Endothelial cell of umbilical vein (primary cell): ENCODE measurements at regions not wholly inside any gene's neighbourhood (a gene's known extent, or its start where the extent isn't known, plus 50 kb on each side); places are given as distances from the start of the nearest gene placed in this dataset.

Experiments used
- BruUV-seq: library from RNA; stranded (reverse); fragments of 400-500 nt; replicated peaks from 2 replicates; lab custom pipeline; 2021; lab: Mats Ljungman, UMichigan
- CTCF ChIA-PET: fragments of 300-600, 350-600 bp; sonication (Branson Sonifier 250); formaldehyde crosslinking; loops from one replicate; lab custom pipeline; 2021; ENCODE audit warnings: antibody characterized with exemption, inconsistent platforms; lab: Charles Lee
- POLR2A ChIA-PET: fragments of 300-600, 350-600 bp; sonication (Branson Sonifier 250); formaldehyde crosslinking; loops from one replicate; lab custom pipeline; 2021; ENCODE audit warnings: antibody characterized with exemption, inconsistent platforms; lab: Charles Lee
- DNase-seq: peaks from one replicate; pipeline ENCODE4 v3.0.0-alpha.2; 2011; ENCODE audit warnings: low read depth, low spot score
- FAIRE-seq: peaks from 2 replicates; lab custom pipeline; 2011; peaks lifted over from hg19 to GRCh38; lab: Jason Lieb, UNC
- H2AFZ ChIP-seq: 2 replicates; pipeline ENCODE4 v1.6.0; 2012; ENCODE audit warnings: low read depth, low read length, control low read depth, inconsistent platforms
- H3K27ac ChIP-seq: 2 replicates; pipeline ENCODE4 v1.5.1; 2011; ENCODE audit warnings: low read depth, mild to moderate bottlenecking, control low read depth, low read length, moderate library complexity; ENCODE audit not compliant: insufficient read depth
- H3K27me3 ChIP-seq, 2 experiments: 2 replicates each; pipeline versions ENCODE4 v1.6.0 to v1.6.1; 2011; ENCODE audit warnings: low read length in 2 of 2, mixed read lengths in 1 of 2; ENCODE audit not compliant: control insufficient read depth in 2 of 2, insufficient read depth in 2 of 2
- H3K36me3 ChIP-seq, 2 experiments: 2 replicates in 1 of 2; 3 replicates in 1 of 2; pipeline ENCODE4 v1.5.1; 2011; ENCODE audit warnings: low read length in 2 of 2, mild to moderate bottlenecking in 1 of 2, moderate library complexity in 1 of 2; ENCODE audit not compliant: control insufficient read depth in 2 of 2, insufficient read depth in 2 of 2; ENCODE audit errors: extremely low read depth in 1 of 2
- H3K4me1 ChIP-seq: 3 replicates; pipeline ENCODE4 v1.5.1; 2011; ENCODE audit warnings: mild to moderate bottlenecking, low read length; ENCODE audit not compliant: control insufficient read depth, insufficient read depth; ENCODE audit errors: extremely low read depth
- H3K4me2 ChIP-seq: 2 replicates; pipeline ENCODE4 v1.6.1; 2011; ENCODE audit warnings: low read length, control low read depth, mixed read lengths; ENCODE audit not compliant: insufficient read depth
- H3K4me3 ChIP-seq, 3 experiments: fragments of 200-600 bp in 1 of 3; sonication (generic), shearing (Covaris generic) in 1 of 3; replicated peaks in 1 of 3; 2 replicates each; pipeline ENCODE4 v1.5.1; 2011 to 2016; ENCODE audit warnings: control low read depth in 3 of 3, low read length in 3 of 3, mild to moderate bottlenecking in 2 of 3, inconsistent platforms in 1 of 3, low read depth in 1 of 3, moderate library complexity in 1 of 3; ENCODE audit not compliant: insufficient read depth in 1 of 3
- H3K79me2 ChIP-seq: 2 replicates; pipeline ENCODE4 v1.6.0; 2012; ENCODE audit warnings: low read length, inconsistent platforms; ENCODE audit not compliant: control insufficient read depth, insufficient read depth
- H3K9ac ChIP-seq: replicated peaks from 2 replicates; pipeline ENCODE3; 2011; ENCODE audit warnings: low read length, control low read depth; ENCODE audit not compliant: insufficient read depth; ENCODE audit errors: extremely low read depth
- H3K9me1 ChIP-seq: replicated peaks from 3 replicates; pipeline ENCODE4 v1.6.0; 2011; ENCODE audit warnings: mild to moderate bottlenecking, low read length; ENCODE audit not compliant: control insufficient read depth, insufficient read depth; ENCODE audit errors: extremely low read depth
- H3K9me3 ChIP-seq: replicated peaks from 2 replicates; pipeline ENCODE4 v1.5.1; 2012; ENCODE audit warnings: low read length, inconsistent platforms; ENCODE audit not compliant: control insufficient read depth, insufficient read depth
- H4K20me1 ChIP-seq: replicated peaks from 2 replicates; pipeline ENCODE3; 2011; ENCODE audit warnings: mild to moderate bottlenecking, low read length; ENCODE audit not compliant: control insufficient read depth, insufficient read depth; ENCODE audit errors: extremely low read depth
- GATA2 ChIP-seq: IDR thresholded peaks from 2 replicates; pipeline ENCODE4 v1.7.0; 2011; ENCODE audit warnings: low read depth, mild to moderate bottlenecking, moderate library complexity, mixed read lengths, low read length; ENCODE audit not compliant: insufficient read length, insufficient read depth
- MYC ChIP-seq: IDR thresholded peaks from one replicate; pipeline ENCODE4 v1.6.1; 2011; ENCODE audit warnings: mild to moderate bottlenecking, low read depth, low read length
- POLR2A ChIP-seq: IDR thresholded peaks from 2 replicates; pipeline ENCODE4 v1.6.1; 2012; ENCODE audit warnings: low read depth, mild to moderate bottlenecking, control low read depth, low read length
- dilution Hi-C: fragments of 300-500 bp; cut with MboI; formaldehyde crosslinking; loops from one replicate; pipeline ENCODE4 v1.15.0; 2019; ENCODE audit warnings: low sequenced_read_pairs; ENCODE audit not compliant: extremely low pct_ligation_motif_present
- intact Hi-C: fragments of 100-400 bp; cut with micrococcal nuclease; formaldehyde crosslinking; loops from one replicate; pipeline ENCODE4 v1.10.0; 2022

- CTCF ChIA-PET: no interaction called here
These were observed 559.0 kb upstream of the SLC10A2 start for GRCh38 chr13:103625194-103625593.

GRCh38 chr13:103618151-103618550, 551.9 kb upstream of the SLC10A2 start:
- H2AFZ ChIP-seq: no peak overlapping the region
- H3K27me3 ChIP-seq: no peaks in the 10 kb centered on the region
- H3K9ac ChIP-seq: no peak overlapping the region
- no peaks in the 10 kb centered on the region for H3K9me3 ChIP-seq
- ChIA-PET CTCF (no interaction called here), POLR2A (no interaction called here)
- H3K27ac ChIP-seq: no peak overlapping the region
- DNase-seq (no peak), FAIRE-seq (no peak)
- no peak overlapping the region for H3K4me2 ChIP-seq
- no peaks in the 10 kb centered on the region for H4K20me1 ChIP-seq
- BruUV-seq: no TSS peak
- no peaks in the 10 kb centered on the region for H3K4me1 ChIP-seq
- no peaks in the 10 kb centered on the region for H3K9me1 ChIP-seq
- no peaks in the 10 kb centered on the region for H3K36me3 ChIP-seq
- H3K79me2 ChIP-seq: no peaks in the 10 kb centered on the region
- dilution Hi-C loops (no loop called here), intact Hi-C loops (no loop called here)
- no peak overlapping the region for H3K4me3 ChIP-seq
- no peak for TF ChIP-seq GATA2

More at GRCh38 chr13:103625194-103625593, 559.0 kb upstream of the SLC10A2 start:
- BruUV-seq: no TSS peak
- Histone ChIP-seq H3K4me3 (no peak overlapping the region), H3K4me1 (no peaks in the 10 kb centered on the region), H3K9me3 (peaks cover 2% of the 10 kb centered on the region), H3K4me2 (no peak overlapping the region), H4K20me1 (no peaks in the 10 kb centered on the region), H3K27me3 (no peaks in the 10 kb centered on the region), H3K9ac (no peak overlapping the region), H3K36me3 (no peaks in the 10 kb centered on the region), H3K79me2 (no peaks in the 10 kb centered on the region), H3K9me1 (no peaks in the 10 kb centered on the region), H3K27ac (no peak overlapping the region), H2AFZ (no peak overlapping the region)
- FAIRE-seq (no peak), DNase-seq (no peak)
- POLR2A ChIA-PET: no interaction called here
- dilution Hi-C loops: no loop called here
- intact Hi-C loops: no loop called here
- TF ChIP-seq GATA2: no peak
- TF ChIP-seq MYC: no peak
- no peak for TF ChIP-seq POLR2A
